HCT116 (cell line): ENCODE measurements at regions not wholly inside any gene's neighbourhood (a gene's known extent, or its start where the extent isn't known, plus 50 kb on each side); places are given as distances from the start of the nearest gene placed in this dataset.

Source experiments
- ATAC-seq: fragments of 200-7000 bp; cut with Tn5 transposase; 2 replicates; pipeline ENCODE4 v1.9.1; 2020; ENCODE audit warnings: mild to moderate bottlenecking, moderate library complexity
- BruUV-seq: library from RNA; stranded (reverse); fragments of 400-500 nt; replicated peaks from 2 replicates; lab custom pipeline; 2021; lab: Mats Ljungman, UMichigan
- CTCF ChIA-PET: fragments of 300-600 bp; sonication (Branson Sonifier 250); formaldehyde crosslinking; loops from one replicate; lab custom pipeline; 2021; ENCODE audit warnings: antibody characterized with exemption; lab: Charles Lee
- POLR2A ChIA-PET: fragments of 300-600, 350-600 bp; sonication (Branson Sonifier 250); formaldehyde crosslinking; loops from one replicate; lab custom pipeline; 2021; ENCODE audit warnings: antibody characterized with exemption; lab: Charles Lee
- RAD21 ChIA-PET, 2 experiments: fragments of 300-600 bp; sonication (Branson Sonifier 250); formaldehyde crosslinking; loops; one replicate each; lab custom pipeline; 2023; ENCODE audit warnings: low total read pairs in 2 of 2; ENCODE audit not compliant: uncharacterized antibody in 2 of 2, unreplicated experiment in 2 of 2, low non-redundant PET in 1 of 2; lab: Charles Lee
- DNase-seq: peaks from one replicate; pipeline ENCODE4 v3.0.0-alpha.2; 2010; ENCODE audit warnings: low read depth, low spot score
- H2AFZ ChIP-seq: fragments of 200-600 bp; shearing (Covaris generic), sonication (generic); 2 replicates; pipeline ENCODE4 v1.6.1; 2017; ENCODE audit warnings: low read depth, mixed run types, mixed read lengths, antibody characterized with exemption, low read length; ENCODE audit not compliant: poor library complexity, severe bottlenecking
- H3K27ac ChIP-seq: 2 replicates; pipeline ENCODE4 v1.5.1; 2012; ENCODE audit warnings: low read depth, low read length
- H3K27me3 ChIP-seq: fragments of 200-600 bp; sonication (generic); 2 replicates; pipeline ENCODE4 v1.6.1; 2016; ENCODE audit warnings: mixed run types, low read length, mixed read lengths; ENCODE audit not compliant: insufficient read depth
- H3K36me3 ChIP-seq, 2 experiments: fragments of 200-500 bp in 1 of 2; fragments of 200-600 bp in 1 of 2; sonication (Bioruptor generic) in 1 of 2; sonication (generic) in 1 of 2; 2 replicates each; pipeline versions ENCODE4 v1.5.1 to v1.6.1; 2014 to 2016; ENCODE audit warnings: low read length in 2 of 2, inconsistent platforms in 1 of 2, mixed read lengths in 1 of 2, mixed run types in 1 of 2; ENCODE audit not compliant: insufficient read depth in 2 of 2, control insufficient read depth in 1 of 2
- H3K4me1 ChIP-seq, 2 experiments: fragments of 200-600 bp in 1 of 2; sonication (generic) in 1 of 2; 2 replicates each; pipeline versions ENCODE4 v1.5.1 to v1.6.1; 2012 to 2017; ENCODE audit warnings: low read length in 2 of 2, inconsistent platforms in 1 of 2, mild to moderate bottlenecking in 1 of 2, mixed read lengths in 1 of 2, mixed run types in 1 of 2, moderate library complexity in 1 of 2; ENCODE audit not compliant: insufficient read depth in 2 of 2, control insufficient read depth in 1 of 2
- H3K4me2 ChIP-seq: fragments of 200-600 bp; sonication (generic); 2 replicates; pipeline ENCODE4 v1.6.1; 2017; ENCODE audit warnings: mixed run types, low read length, mixed read lengths
- H3K4me3 ChIP-seq, 2 experiments: fragments of 200-600 bp in 1 of 2; sonication (generic) in 1 of 2; replicated peaks in 1 of 2; 2 replicates each; pipeline ENCODE4 v1.5.1; 2011 to 2016; ENCODE audit warnings: low read length in 2 of 2, control low read depth in 1 of 2, low read depth in 1 of 2, mild to moderate bottlenecking in 1 of 2, mixed read lengths in 1 of 2, mixed run types in 1 of 2
- H3K79me2 ChIP-seq: fragments of 200-600 bp; sonication (generic); 2 replicates; pipeline ENCODE4 v1.6.1; 2017; ENCODE audit warnings: mild to moderate bottlenecking, mixed run types, low read length, moderate library complexity, mixed read lengths; ENCODE audit not compliant: insufficient read depth
- H3K9ac ChIP-seq: fragments of 200-600 bp; sonication (generic); 2 replicates; pipeline ENCODE4 v1.6.1; 2016; ENCODE audit warnings: low read length, mixed read lengths
- H3K9me2 ChIP-seq: fragments of 200-600 bp; sonication (generic), shearing (Covaris generic); 2 replicates; pipeline ENCODE4 v1.6.1; 2017; ENCODE audit warnings: mixed run types, mild to moderate bottlenecking, moderate library complexity; ENCODE audit not compliant: insufficient read depth
- H3K9me3 ChIP-seq, 2 experiments: fragments of 200-500 bp in 1 of 2; fragments of 200-600 bp in 1 of 2; sonication (Bioruptor generic) in 1 of 2; sonication (generic) in 1 of 2; 2 replicates each; pipeline ENCODE4 v1.6.1; 2014 to 2017; ENCODE audit warnings: low read length in 2 of 2, mixed read lengths in 2 of 2, inconsistent platforms in 1 of 2, low read depth in 1 of 2, mild to moderate bottlenecking in 1 of 2, mixed run types in 1 of 2, moderate library complexity in 1 of 2; ENCODE audit not compliant: control insufficient read depth in 1 of 2, insufficient read depth in 1 of 2
- H4K20me1 ChIP-seq: fragments of 200-600 bp; sonication (generic), shearing (Covaris generic); 2 replicates; pipeline ENCODE4 v1.6.1; 2017; ENCODE audit warnings: mixed run types, mild to moderate bottlenecking, moderate library complexity; ENCODE audit not compliant: insufficient read depth
- ATF3 ChIP-seq: IDR thresholded peaks from 2 replicates; pipeline ENCODE4 v1.6.1; 2012
- CBX3 ChIP-seq: IDR thresholded peaks from 2 replicates; pipeline ENCODE4 v1.6.1; 2012; ENCODE audit warnings: low read depth
- CEBPB ChIP-seq: IDR thresholded peaks from 2 replicates; pipeline ENCODE4 v1.6.1; 2012; ENCODE audit warnings: low read depth
- ELF1 ChIP-seq: IDR thresholded peaks from 2 replicates; pipeline ENCODE4 v1.6.1; 2012; ENCODE audit warnings: low read depth, borderline replicate concordance
- EZH2 ChIP-seq: fragments of 200-600 bp; sonication (generic); IDR thresholded peaks from 2 replicates; pipeline ENCODE4 v1.6.1; 2017; ENCODE audit warnings: antibody characterized with exemption, mixed run types
- MAX ChIP-seq: IDR thresholded peaks from 2 replicates; pipeline ENCODE4 v1.6.1; 2012
- POLR2AphosphoS5 ChIP-seq: IDR thresholded peaks from 2 replicates; pipeline ENCODE4 v1.6.1; 2011; ENCODE audit warnings: mild to moderate bottlenecking, low read depth, low read length, moderate library complexity
- RAD21 ChIP-seq: IDR thresholded peaks from 2 replicates; pipeline ENCODE4 v1.6.1; 2012; ENCODE audit warnings: low read depth, mild to moderate bottlenecking
- SRF ChIP-seq: IDR thresholded peaks from 2 replicates; pipeline ENCODE4 v1.6.1; 2012; ENCODE audit warnings: low read depth
- YY1 ChIP-seq: IDR thresholded peaks from 2 replicates; pipeline ENCODE4 v1.6.1; 2011; ENCODE audit warnings: low read length, low read depth, moderate library complexity, mild to moderate bottlenecking; ENCODE audit not compliant: insufficient replicate concordance; ENCODE audit errors: extremely low read depth
- ZBTB33 ChIP-seq: IDR thresholded peaks from 2 replicates; pipeline ENCODE4 v1.6.1; 2011; ENCODE audit warnings: mild to moderate bottlenecking, low read length, moderate library complexity; ENCODE audit not compliant: insufficient replicate concordance; ENCODE audit errors: extremely low read depth
- ZFX ChIP-seq: fragments of 450-650 bp; IDR thresholded peaks from 2 replicates; pipeline ENCODE4 v1.6.1; 2017
- ZNF274 ChIP-seq: fragments of 200-500 bp; sonication (Bioruptor generic); IDR thresholded peaks from 2 replicates; pipeline ENCODE4 v1.6.1; 2014; ENCODE audit warnings: mild to moderate bottlenecking, low read depth, low read length, inconsistent platforms
- intact Hi-C: fragments of 100-400 bp; cut with micrococcal nuclease; formaldehyde crosslinking; loops from 2 replicates; pipeline ENCODE4 v1.10.0; 2022

- Histone ChIP-seq H3K27me3 (peaks cover 25% of the 10 kb centered on the region; the same call in 1 of the 2 replicates), H3K9me2 (no peaks in the 10 kb centered on the region), H3K4me1 (peaks cover 0 to 12% of the 10 kb centered on the region in 2 experiments; a peak in 2 of 4 replicates), H3K36me3 (no peaks in the 10 kb centered on the region), H3K4me3 (no peak overlapping the region), H3K4me2 (no peak overlapping the region), H2AFZ (no peak overlapping the region), H4K20me1 (no peaks in the 10 kb centered on the region), H3K27ac (no peak overlapping the region), H3K9me3 (no peaks in the 10 kb centered on the region), H3K9ac (no peak overlapping the region), H3K79me2 (no peaks in the 10 kb centered on the region)
- DNase-seq, result no peak
- RAD21 ChIA-PET, result no interaction called here
- no peak for TF ChIP-seq EZH2
- ATAC-seq, result no peak
- intact Hi-C loops, result no loop called here
- CTCF ChIA-PET, result no interaction called here
- POLR2A ChIA-PET, result no interaction called here
- BruUV-seq, result no TSS peak
Observed at GRCh38 chr3:43997788-43998369, 243.8 kb upstream of the TOPAZ1 start.

GRCh38 chr3:43998370-43998835 is 243.3 kb upstream of the TOPAZ1 start:
- no peak overlapping the region for H3K27ac ChIP-seq
- no peak for TF ChIP-seq ZFX
- no peak for TF ChIP-seq MAX
- TF ChIP-seq SRF, result no peak
- TF ChIP-seq ZNF274, result no peak
- no peak for TF ChIP-seq ATF3
- TF ChIP-seq CEBPB, result no peak
- TF ChIP-seq RAD21, result no peak
- no peak for TF ChIP-seq YY1
- no peak for TF ChIP-seq POLR2AphosphoS5
- TF ChIP-seq ELF1, result no peak
- no peak for TF ChIP-seq ZBTB33
- no peak for TF ChIP-seq CBX3
- TF ChIP-seq, all 23 proteins: peak for 0
- intact Hi-C loops, result no loop called here
- ATAC-seq (no peak), DNase-seq (no peak)
- H3K4me3 ChIP-seq, result no peak overlapping the region
- ChIA-PET CTCF (no interaction called here), RAD21 (no interaction called here), POLR2A (no interaction called here)
- no peak overlapping the region for H3K4me2 ChIP-seq
- H2AFZ ChIP-seq, result no peak overlapping the region
- H3K9me3 ChIP-seq, result no peaks in the 10 kb centered on the region
- H3K27me3 ChIP-seq, result peaks cover 23% of the 10 kb centered on the region; the same call in 1 of the 2 replicates
- no peaks in the 10 kb centered on the region for H4K20me1 ChIP-seq
- no peaks in the 10 kb centered on the region for H3K36me3 ChIP-seq
- peaks cover 0 to 12% of the 10 kb centered on the region in 2 experiments; a peak in 2 of 4 replicates for H3K4me1 ChIP-seq
- BruUV-seq, result no TSS peak
- H3K9me2 ChIP-seq, result no peaks in the 10 kb centered on the region
- H3K79me2 ChIP-seq, result no peaks in the 10 kb centered on the region
- no peak overlapping the region for H3K9ac ChIP-seq
